ENCODE measurements at regions not wholly inside any gene's neighbourhood (a gene's known extent, or its start where the extent isn't known, plus 50 kb on each side); places are given as distances from the start of the nearest gene placed in this dataset.

- DNase-seq: no peak
These were observed 89.0 kb upstream of the HMCN1 start for GRCh38 chr1:185645162-185645640.

GRCh38 chr1:185644531-185644930 lies 89.7 kb upstream of the HMCN1 start:
- no peak for DNase-seq

DNA sequence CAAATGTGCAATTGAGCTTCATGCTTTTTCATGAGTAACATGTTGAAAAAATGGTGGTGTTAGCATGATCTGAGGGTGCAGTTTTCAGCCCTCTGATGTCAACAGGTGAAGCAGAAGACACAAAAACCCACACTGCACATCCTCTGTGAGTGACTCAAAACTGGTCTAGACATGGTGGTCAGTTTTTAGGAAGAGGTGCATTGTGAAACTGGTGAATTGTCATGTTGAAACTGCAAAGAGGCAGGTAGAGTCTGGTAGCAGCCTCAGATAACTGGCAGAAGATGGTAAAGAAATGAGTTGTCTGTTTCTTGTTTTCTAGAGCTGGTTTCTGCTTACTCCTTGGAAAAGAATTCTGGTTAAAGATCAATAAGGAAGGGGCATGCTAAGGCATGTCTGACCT lies 97.3 kb upstream of the HMCN1 start:
- no peak for DNase-seq

DNA sequence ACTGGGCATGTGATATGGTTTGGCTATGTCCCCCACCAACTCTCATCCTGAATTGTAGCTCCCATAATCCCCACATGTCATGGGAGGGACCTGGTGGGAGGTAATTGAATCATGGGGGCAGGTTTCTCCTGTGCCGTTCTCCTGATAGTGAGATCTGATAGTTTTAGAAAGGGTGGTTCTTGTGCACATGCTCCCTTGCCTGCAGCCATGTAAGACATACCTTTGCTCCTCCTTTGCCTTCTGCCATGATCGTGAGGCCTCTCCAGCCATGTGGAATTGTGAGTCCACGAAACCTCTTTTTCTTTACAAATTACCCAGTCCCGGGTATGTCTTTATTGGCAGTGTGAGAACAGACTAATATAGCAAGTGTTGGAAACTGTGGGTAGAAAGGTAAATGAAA lies 99.5 kb upstream of the HMCN1 start:
- no peak for DNase-seq

- DNase-seq: peak; percentile 27
These were observed 101.3 kb upstream of the HMCN1 start for GRCh38 chr1:185632659-185633423.

GRCh38 chr1:185631843-185632242 lies 102.3 kb upstream of the HMCN1 start:
- DNase-seq: no peak

- no peak for DNase-seq
These were observed 106.3 kb upstream of the HMCN1 start for GRCh38 chr1:185627761-185628501.

DNA sequence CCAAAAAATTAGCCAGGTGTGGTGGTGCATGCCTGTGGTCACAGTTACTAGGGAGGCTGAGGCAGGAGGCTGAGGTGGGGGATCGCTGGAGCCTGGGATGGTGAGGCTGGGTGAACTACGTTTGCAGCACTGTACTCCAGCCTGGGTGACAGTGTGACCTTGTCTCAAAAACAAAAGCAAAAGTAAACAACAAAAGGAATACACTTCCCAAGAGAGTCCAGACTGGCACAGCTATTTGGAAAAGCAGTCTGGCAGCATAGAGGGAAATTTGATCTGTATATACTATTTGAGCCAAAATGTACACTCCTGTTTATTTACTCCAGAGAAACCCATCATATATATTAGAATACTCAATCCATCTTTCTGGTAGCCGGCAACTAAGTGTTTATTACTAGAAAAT lies 107.0 kb upstream of the HMCN1 start:
- no peak for DNase-seq

GRCh38 chr1:185626344-185626743 lies 107.8 kb upstream of the HMCN1 start:
- DNase-seq: no peak

GRCh38 chr1:185610954-185611353 lies 123.2 kb upstream of the HMCN1 start:
- no peak for DNase-seq

DNA sequence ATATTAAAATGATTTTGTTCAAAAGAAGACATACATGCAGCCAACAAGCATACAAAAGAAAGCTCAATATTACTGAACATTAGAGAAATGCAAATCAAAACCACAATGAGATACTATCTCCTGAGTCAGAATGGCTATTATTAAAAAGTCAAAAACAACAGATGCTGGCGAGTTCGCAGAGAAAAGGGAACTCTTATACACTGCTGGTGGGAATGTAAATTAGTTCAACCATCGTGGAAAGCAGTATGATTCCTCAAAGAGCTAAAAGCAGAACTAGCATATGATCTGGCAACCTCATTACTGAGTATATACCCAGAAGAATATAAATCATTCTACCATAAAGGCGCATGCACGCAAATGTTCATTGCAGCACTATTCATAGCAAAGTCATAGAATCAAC lies 126.0 kb upstream of the HMCN1 start:
- DNase-seq: no peak

- DNase-seq: no peak
These were observed 131.0 kb upstream of the HMCN1 start for GRCh38 chr1:185603158-185603557.

GRCh38 chr1:185601189-185601588 lies 133.0 kb upstream of the HMCN1 start:
- DNase-seq: no peak

GRCh38 chr1:185600641-185601040 lies 133.6 kb upstream of the HMCN1 start:
- DNase-seq: no peak

GRCh38 chr1:185598332-185598731 lies 135.9 kb upstream of the HMCN1 start:
- DNase-seq: no peak

- peak; percentile 66 for DNase-seq
These were observed 138.1 kb upstream of the HMCN1 start for GRCh38 chr1:185595835-185596667.

- DNase-seq: no peak
These were observed 139.3 kb upstream of the HMCN1 start for GRCh38 chr1:185594786-185595410.

- no peak for DNase-seq
These were observed 140.9 kb upstream of the HMCN1 start for GRCh38 chr1:185593271-185593670.

- DNase-seq: no peak
These were observed 148.4 kb upstream of the HMCN1 start for GRCh38 chr1:185585770-185586169.

DNA sequence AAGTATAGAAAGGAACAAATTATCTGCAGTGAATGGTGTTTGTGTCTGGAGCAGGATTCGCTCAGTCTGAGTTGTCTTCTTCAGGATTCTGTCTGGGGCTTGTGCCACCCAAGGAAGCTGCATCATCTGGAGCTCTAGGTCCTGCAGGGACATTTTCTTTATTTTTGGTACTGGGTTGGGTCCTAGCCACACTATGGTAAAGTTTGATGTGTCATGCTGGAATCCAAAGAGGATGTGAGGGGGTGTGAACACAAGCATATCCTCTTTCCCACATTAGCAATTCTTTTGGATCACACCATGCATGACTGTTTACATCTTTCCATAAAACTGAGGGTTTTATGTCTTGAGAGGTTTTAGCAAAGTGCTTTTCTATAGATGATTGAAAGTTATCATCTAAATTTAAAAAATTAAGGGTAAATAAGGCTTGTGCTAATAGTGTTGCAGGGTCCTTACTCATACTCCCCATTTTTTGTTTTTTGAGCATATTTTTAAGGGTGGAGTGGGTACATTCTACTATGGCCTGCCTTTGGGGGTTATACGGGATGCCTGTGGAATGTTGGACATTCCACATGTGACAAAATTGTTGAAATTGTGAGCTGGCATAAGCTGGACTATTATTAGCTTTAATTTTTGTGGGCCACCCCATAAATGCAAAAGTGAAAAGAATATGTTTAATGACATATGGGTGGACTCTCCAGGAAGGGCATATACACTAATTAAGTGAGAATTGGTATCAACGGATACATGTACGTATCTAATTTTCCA lies 152.0 kb upstream of the HMCN1 start:
- no peak for DNase-seq

GRCh38 chr1:185581020-185581419 lies 153.2 kb upstream of the HMCN1 start:
- DNase-seq: no peak

- DNase-seq: no peak
These were observed 155.9 kb upstream of the HMCN1 start for GRCh38 chr1:185578293-185578692.

Data from hematopoietic multipotent progenitor cell treated with erythropoietin and hydrocortisone succinate and interleukin-3 and kit ligand, for 8 days (in vitro differentiated cells).